GM19438 (cell line): ENCODE measurements at regions not wholly inside any gene's neighbourhood (a gene's known extent, or its start where the extent isn't known, plus 50 kb on each side); places are given as distances from the start of the nearest gene placed in this dataset.
"Not testable (repeated sequence)": the region's sequence is repeated elsewhere in the genome, so short reads cannot be mapped to it uniquely, and the experiment has no call there.

ENCODE experiments used
- ATAC-seq: cut with Tn5 transposase; IDR thresholded peaks from one replicate; pipeline ENCODE4 v1.9.1; 2021; ENCODE audit warnings: low read depth; ENCODE audit not compliant: unreplicated experiment

GRCh38 chr9:39463696-39464095, 108.2 kb downstream of the SPATA31A1 start:
- peak; percentile 36 for ATAC-seq

- peak; percentile 95 for ATAC-seq
Measured at GRCh38 chr9:39464122-39464777, 108.8 kb downstream of the SPATA31A1 start.

GRCh38 chr9:39474499-39474898, 119.0 kb downstream of the SPATA31A1 start:
- ATAC-seq: peak; percentile 93

- not testable (repeated sequence) for ATAC-seq
Measured at GRCh38 chr9:39483073-39483472, 127.6 kb downstream of the SPATA31A1 start.

GRCh38 chr9:39483880-39484279, 128.4 kb downstream of the SPATA31A1 start:
- ATAC-seq: peak; percentile 25

GRCh38 chr9:39484292-39484691, 128.8 kb downstream of the SPATA31A1 start:
- peak; percentile 76 for ATAC-seq

GRCh38 chr9:39487477-39487876, 132.0 kb downstream of the SPATA31A1 start:
- not testable (repeated sequence) for ATAC-seq

GRCh38 chr9:39496248-39496647, 140.8 kb downstream of the SPATA31A1 start:
- not testable (repeated sequence) for ATAC-seq

GRCh38 chr9:39503178-39503577, 147.7 kb downstream of the SPATA31A1 start:
- not testable (repeated sequence) for ATAC-seq

GRCh38 chr9:39527387-39528029, 172.0 kb downstream of the SPATA31A1 start:
- not testable (repeated sequence) for ATAC-seq

- not testable (repeated sequence) for ATAC-seq
Measured at GRCh38 chr9:39532597-39532996, 177.1 kb downstream of the SPATA31A1 start.

- not testable (repeated sequence) for ATAC-seq
Measured at GRCh38 chr9:39533001-39533762, 177.7 kb downstream of the SPATA31A1 start.

- ATAC-seq: not testable (repeated sequence)
Measured at GRCh38 chr9:39533763-39534548, 178.5 kb downstream of the SPATA31A1 start.

GRCh38 chr9:39534897-39535296, 179.4 kb downstream of the SPATA31A1 start:
- ATAC-seq: not testable (repeated sequence)

GRCh38 chr9:39542157-39542556, 186.7 kb downstream of the SPATA31A1 start:
- ATAC-seq: not testable (repeated sequence)

- ATAC-seq: not testable (repeated sequence)
Measured at GRCh38 chr9:39545079-39545478, 189.6 kb downstream of the SPATA31A1 start.

GRCh38 chr9:39550573-39550972, 195.1 kb downstream of the SPATA31A1 start:
- not testable (repeated sequence) for ATAC-seq

GRCh38 chr9:39551544-39551943, 196.1 kb downstream of the SPATA31A1 start:
- not testable (repeated sequence) for ATAC-seq

GRCh38 chr9:39552242-39552881, 196.9 kb downstream of the SPATA31A1 start:
- ATAC-seq: not testable (repeated sequence)

- ATAC-seq: not testable (repeated sequence)
Measured at GRCh38 chr9:39554352-39554751, 198.9 kb downstream of the SPATA31A1 start.
